Activated naive CD4-positive, alpha-beta T cell (primary cell): ENCODE measurements at regions not wholly inside any gene's neighbourhood (a gene's known extent, or its start where the extent isn't known, plus 50 kb on each side); places are given as distances from the start of the nearest gene placed in this dataset.
"Not testable (repeated sequence)": the region's sequence is repeated elsewhere in the genome, so short reads cannot be mapped to it uniquely, and the experiment has no call there.

Experiments used
- DNase-seq, 4 experiments: peaks; one replicate each; lab custom pipeline; 2025; lab: John Stamatoyannopoulos, UW

- no peak for DNase-seq
These were observed 352.4 kb upstream of the GJE1 start for GRCh38 chr6:141780296-141780695.

- no peak for DNase-seq
These were observed 368.3 kb upstream of the GJE1 start for GRCh38 chr6:141764388-141764787.

GRCh38 chr6:141758430-141758829 lies 374.3 kb upstream of the GJE1 start:
- no peak for DNase-seq

GRCh38 chr6:141753180-141753579 lies 379.5 kb upstream of the GJE1 start:
- DNase-seq, result no peak

- DNase-seq, result no peak
These were observed 380.0 kb upstream of the GJE1 start for GRCh38 chr6:141752677-141753076.

- DNase-seq, result not testable (repeated sequence)
These were observed 386.4 kb upstream of the GJE1 start for GRCh38 chr6:141746324-141746723.

GRCh38 chr6:141744971-141745370 lies 387.8 kb upstream of the GJE1 start:
- DNase-seq, result no peak

GRCh38 chr6:141744194-141744925 lies 388.4 kb upstream of the GJE1 start:
- no peak for DNase-seq

- DNase-seq, result no peak
These were observed 396.6 kb upstream of the GJE1 start for GRCh38 chr6:141736104-141736503.

- DNase-seq, result no peak
These were observed 397.6 kb upstream of the GJE1 start for GRCh38 chr6:141735126-141735525.

GRCh38 chr6:141734071-141734840 lies 398.5 kb upstream of the GJE1 start:
- DNase-seq, result no peak

GRCh38 chr6:141729146-141729545 lies 403.6 kb upstream of the GJE1 start:
- no peak for DNase-seq

- no peak for DNase-seq
These were observed 404.4 kb upstream of the GJE1 start for GRCh38 chr6:141728330-141728729.

GRCh38 chr6:141726248-141726647 lies 406.5 kb upstream of the GJE1 start:
- no peak for DNase-seq

- DNase-seq, result no peak
These were observed 408.0 kb upstream of the GJE1 start for GRCh38 chr6:141724731-141725130.

GRCh38 chr6:141719476-141719875 lies 413.2 kb upstream of the GJE1 start:
- DNase-seq, result no peak

- no peak for DNase-seq
These were observed 427.3 kb upstream of the GJE1 start for GRCh38 chr6:141705431-141705830.

- DNase-seq, result no peak
These were observed 428.6 kb upstream of the GJE1 start for GRCh38 chr6:141704151-141704550.

GRCh38 chr6:141701732-141702131 lies 431.0 kb upstream of the GJE1 start:
- no peak for DNase-seq

GRCh38 chr6:141700819-141701218 lies 431.9 kb upstream of the GJE1 start:
- no peak for DNase-seq

GRCh38 chr6:141688916-141689315 lies 443.8 kb upstream of the GJE1 start:
- no peak for DNase-seq

- no peak for DNase-seq
These were observed 447.3 kb upstream of the GJE1 start for GRCh38 chr6:141685416-141685815.

- no peak for DNase-seq
These were observed 450.3 kb upstream of the GJE1 start for GRCh38 chr6:141682391-141682790.
